A673 (cell line): ENCODE measurements at regions not wholly inside any gene's neighbourhood (a gene's known extent, or its start where the extent isn't known, plus 50 kb on each side); places are given as distances from the start of the nearest gene placed in this dataset.

ENCODE experiments used
- BruUV-seq: library from RNA; stranded (reverse); fragments of 400-500 nt; replicated peaks from 2 replicates; lab custom pipeline; 2021; lab: Mats Ljungman, UMichigan
- CTCF ChIA-PET: fragments of 300-600 bp; sonication (Branson Sonifier 250); formaldehyde crosslinking; loops from one replicate; lab custom pipeline; 2022; ENCODE audit warnings: antibody characterized with exemption; lab: Charles Lee
- POLR2A ChIA-PET: fragments of 300-600 bp; sonication (Branson Sonifier 250); formaldehyde crosslinking; loops from one replicate; lab custom pipeline; 2022; ENCODE audit warnings: antibody characterized with exemption; ENCODE audit not compliant: low non-redundant PET; lab: Charles Lee
- DNase-seq: peaks from one replicate; pipeline ENCODE4 v3.0.0-alpha.2; 2015; ENCODE audit warnings: low spot score
- H3K27ac ChIP-seq: fragments of 200-600 bp; sonication (generic); 2 replicates; pipeline ENCODE4 v1.5.1; 2016; ENCODE audit warnings: mixed run types, low read depth, mild to moderate bottlenecking, mixed read lengths, antibody characterized with exemption, low read length; ENCODE audit not compliant: poor library complexity, severe bottlenecking
- H3K27me3 ChIP-seq: fragments of 200-600 bp; sonication (generic); replicated peaks from 2 replicates; pipeline ENCODE4 v1.6.1; 2017; ENCODE audit warnings: mixed run types, low read depth, mild to moderate bottlenecking, mixed read lengths, antibody characterized with exemption, low read length; ENCODE audit not compliant: insufficient read depth, poor library complexity
- H3K36me3 ChIP-seq: fragments of 200-600 bp; sonication (generic); 2 replicates; pipeline ENCODE4 v1.6.1; 2016; ENCODE audit warnings: mixed run types, mild to moderate bottlenecking, mixed read lengths, antibody characterized with exemption, low read length; ENCODE audit not compliant: insufficient read depth, poor library complexity, severe bottlenecking
- H3K4me1 ChIP-seq: fragments of 200-600 bp; sonication (generic); 2 replicates; pipeline ENCODE4 v1.6.1; 2017; ENCODE audit warnings: mixed run types, mild to moderate bottlenecking, mixed read lengths, antibody characterized with exemption, low read length; ENCODE audit not compliant: insufficient read depth, poor library complexity, severe bottlenecking
- H3K4me3 ChIP-seq: fragments of 200-600 bp; sonication (generic); 2 replicates; pipeline ENCODE4 v1.5.1; 2016; ENCODE audit warnings: low read depth, mixed run types, mild to moderate bottlenecking, mixed read lengths, low read length; ENCODE audit not compliant: poor library complexity, severe bottlenecking
- H3K9me3 ChIP-seq: fragments of 200-600 bp; sonication (generic); 2 replicates; pipeline ENCODE4 v1.6.1; 2016; ENCODE audit warnings: mixed run types, low read depth, mild to moderate bottlenecking, mixed read lengths, antibody characterized with exemption, low read length; ENCODE audit not compliant: poor library complexity, severe bottlenecking
- CTCF ChIP-seq: fragments of 300-800, 200-600 bp; sonication (generic); conservative IDR thresholded peaks from 2 replicates; pipeline ENCODE4 v1.5.1; 2017; ENCODE audit warnings: low read depth, mild to moderate bottlenecking, antibody characterized with exemption, low read length, moderate library complexity, mixed read lengths
- EZH2 ChIP-seq: fragments of 200-600 bp; sonication (generic); IDR thresholded peaks from 2 replicates; pipeline ENCODE4 v1.6.1; 2017; ENCODE audit warnings: borderline replicate concordance, low read depth, mild to moderate bottlenecking, mixed read lengths, antibody characterized with exemption, low read length; ENCODE audit not compliant: poor library complexity, severe bottlenecking
- intact Hi-C: fragments of 100-400 bp; cut with micrococcal nuclease; formaldehyde crosslinking; loops from one replicate; pipeline ENCODE4 v1.10.0; 2022; ENCODE audit not compliant: unreplicated experiment

- H3K4me1 ChIP-seq: no peaks in the 10 kb centered on the region
- ChIA-PET CTCF (no interaction called here), POLR2A (no interaction called here)
- DNase-seq: no peak
- peaks cover 12% of the 10 kb centered on the region for H3K9me3 ChIP-seq
- no TSS peak for BruUV-seq
- intact Hi-C loops: no loop called here
- TF ChIP-seq EZH2 (no peak), CTCF (no peak)
- H3K36me3 ChIP-seq: no peaks in the 10 kb centered on the region
- H3K27me3 ChIP-seq: no peaks in the 10 kb centered on the region
- no peak overlapping the region for H3K4me3 ChIP-seq
- H3K27ac ChIP-seq: no peak overlapping the region
Measured at GRCh38 chr5:162858770-162859169, 578.6 kb upstream of the CCNG1 start.

- CTCF ChIA-PET: no interaction called here
- intact Hi-C loops: no loop called here
- H3K36me3 ChIP-seq: no peaks in the 10 kb centered on the region
- H3K27ac ChIP-seq: no peak overlapping the region
- no peak overlapping the region for H3K4me3 ChIP-seq
- TF ChIP-seq CTCF (no peak), EZH2 (no peak)
- H3K9me3 ChIP-seq: no peaks in the 10 kb centered on the region
- POLR2A ChIA-PET: no interaction called here
- BruUV-seq: no TSS peak
- H3K27me3 ChIP-seq: no peaks in the 10 kb centered on the region
- H3K4me1 ChIP-seq: no peaks in the 10 kb centered on the region
- no peak for DNase-seq
Measured at GRCh38 chr5:162870966-162871365, 566.4 kb upstream of the CCNG1 start.

- intact Hi-C loops: no loop called here
- no peak for TF ChIP-seq CTCF
- no peak for TF ChIP-seq EZH2
- POLR2A ChIA-PET: no interaction called here
- Histone ChIP-seq H3K36me3 (no peaks in the 10 kb centered on the region), H3K27ac (no peak overlapping the region), H3K9me3 (no peaks in the 10 kb centered on the region), H3K27me3 (no peaks in the 10 kb centered on the region), H3K4me1 (no peaks in the 10 kb centered on the region), H3K4me3 (no peak overlapping the region)
- DNase-seq: no peak
- BruUV-seq: no TSS peak
- CTCF ChIA-PET: no interaction called here
Measured at GRCh38 chr5:162882629-162883028, 554.8 kb upstream of the CCNG1 start.
